CD4-positive, CD25-positive, alpha-beta regulatory T cell (primary cell): ENCODE measurements at regions not wholly inside any gene's neighbourhood (a gene's known extent, or its start where the extent isn't known, plus 50 kb on each side); places are given as distances from the start of the nearest gene placed in this dataset.

Experiments
- ATAC-seq, 2 donors: fragments of 150-1000 bp; cut with Tn5 transposase; one replicate each; pipeline ENCODE4 v1.10.0; 2021; ENCODE audit warnings: low read depth in 2 of 2, moderate number of reproducible peaks in 2 of 2, moderate library complexity in 1 of 2
- DNase-seq, 3 donors: peaks; one replicate each; pipeline versions ENCODE4 v3.0.0 to v3.0.0-alpha.2; 2012 to 2022; ENCODE audit warnings: mixed read lengths in 1 of 3
- H3K27ac ChIP-seq: one replicate; pipeline ENCODE4 v1.7.0; 2013; ENCODE audit warnings: mild to moderate bottlenecking, low read length; ENCODE audit not compliant: insufficient read depth, poor library complexity, severe bottlenecking
- H3K27me3 ChIP-seq: one replicate; pipeline ENCODE4 v1.7.0; 2013; ENCODE audit warnings: low read length; ENCODE audit not compliant: control insufficient read depth, insufficient read depth
- H3K36me3 ChIP-seq: one replicate; pipeline ENCODE4 v1.7.0; 2013; ENCODE audit warnings: mild to moderate bottlenecking, low read length, moderate library complexity; ENCODE audit not compliant: control insufficient read depth, insufficient read depth
- H3K4me1 ChIP-seq: 2 replicates; pipeline ENCODE4 v1.7.0; 2013; ENCODE audit warnings: mild to moderate bottlenecking, low read length; ENCODE audit not compliant: insufficient read depth, control insufficient read depth, poor library complexity, severe bottlenecking
- H3K4me3 ChIP-seq: one replicate; pipeline ENCODE4 v1.7.0; 2013; ENCODE audit warnings: low read depth, mild to moderate bottlenecking, low read length, moderate library complexity
- H3K9me3 ChIP-seq, 2 experiments: 1 replicate in 1 of 2; 2 replicates in 1 of 2; pipeline ENCODE4 v1.7.0; 2013; ENCODE audit warnings: low read length in 2 of 2, mild to moderate bottlenecking in 1 of 2, moderate library complexity in 1 of 2; ENCODE audit not compliant: control insufficient read depth in 2 of 2
- H3K27ac Mint-ChIP-seq, 3 donors: one replicate each; pipeline ENCODE4 v1.8.0; 2020 to 2022; ENCODE audit warnings: mild to moderate bottlenecking in 3 of 3, mixed read lengths in 3 of 3, moderate library complexity in 2 of 3
- H3K27me3 Mint-ChIP-seq: one replicate; pipeline ENCODE4 v1.8.0; 2022; ENCODE audit warnings: mild to moderate bottlenecking, mixed read lengths
- H3K36me3 Mint-ChIP-seq: one replicate; pipeline ENCODE4 v1.8.0; 2020; ENCODE audit warnings: mixed read lengths
- H3K4me1 Mint-ChIP-seq, 4 donors: one replicate each; pipeline ENCODE4 v1.8.0; 2020 to 2022; ENCODE audit warnings: mixed read lengths in 4 of 4, mild to moderate bottlenecking in 1 of 4
- H3K4me3 Mint-ChIP-seq, 4 donors: one replicate each; pipeline ENCODE4 v1.8.0; 2020 to 2022; ENCODE audit warnings: mild to moderate bottlenecking in 4 of 4, mixed read lengths in 4 of 4, moderate library complexity in 3 of 4
- H3K9me3 Mint-ChIP-seq, 7 donors: one replicate each; pipeline ENCODE4 v1.8.0; 2020 to 2022; ENCODE audit warnings: mixed read lengths in 7 of 7, mild to moderate bottlenecking in 3 of 7, moderate library complexity in 2 of 7

DNA sequence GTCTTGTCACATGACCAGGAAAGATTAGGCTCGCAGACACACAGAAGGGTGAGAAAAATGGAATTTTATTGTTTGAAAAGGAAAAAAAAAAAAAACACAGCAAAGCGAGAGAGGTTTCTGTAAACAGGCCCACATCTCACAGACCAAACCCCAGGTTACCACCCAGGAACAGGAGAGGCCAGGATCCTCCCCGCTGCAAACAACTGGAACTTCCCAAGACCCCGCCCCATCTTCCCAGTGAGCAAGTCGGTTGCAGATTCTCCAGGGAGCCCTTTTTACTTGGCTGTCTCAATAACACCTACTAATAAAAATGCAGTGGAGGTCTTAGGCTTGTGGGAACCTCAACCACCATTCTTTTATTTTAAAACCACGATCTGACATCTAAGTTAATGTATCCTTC is 84.7 kb upstream of the ETS2 start:
- no peaks in the 10 kb centered on the region for H3K4me1 ChIP-seq
- peaks cover 6 to 11% of the 10 kb centered on the region in 2 experiments for H3K9me3 ChIP-seq
- no peaks in the 10 kb centered on the region for H3K36me3 ChIP-seq
- no peak for ATAC-seq
- H3K4me3 Mint-ChIP-seq: no peak overlapping the region
- H3K27ac Mint-ChIP-seq: no peak overlapping the region
- no peaks in the 10 kb centered on the region for H3K4me1 Mint-ChIP-seq
- no peak overlapping the region for H3K27ac ChIP-seq
- H3K27me3 Mint-ChIP-seq: peaks cover 16% of the 10 kb centered on the region
- H3K36me3 Mint-ChIP-seq: no peaks in the 10 kb centered on the region
- H3K4me3 ChIP-seq: no peak overlapping the region
- H3K27me3 ChIP-seq: no peaks in the 10 kb centered on the region
- no peak for DNase-seq
- peaks cover 0 to 15% (median 9%) of the 10 kb centered on the region in 7 donors for H3K9me3 Mint-ChIP-seq

- DNase-seq (no peak), ATAC-seq (no peak)
- Histone ChIP-seq H3K4me3 (no peak overlapping the region), H3K27ac (no peak overlapping the region), H3K27me3 (no peaks in the 10 kb centered on the region), H3K36me3 (no peaks in the 10 kb centered on the region), H3K9me3 (peaks cover 7 to 11% of the 10 kb centered on the region in 2 experiments), H3K4me1 (no peaks in the 10 kb centered on the region)
- Mint-ChIP-seq H3K9me3 (peaks cover 0 to 18% (median 10%) of the 10 kb centered on the region in 7 donors), H3K27ac (no peak overlapping the region), H3K4me3 (no peak overlapping the region), H3K27me3 (peaks cover 16% of the 10 kb centered on the region), H3K4me1 (no peaks in the 10 kb centered on the region), H3K36me3 (no peaks in the 10 kb centered on the region)
Observed at GRCh38 chr21:38721958-38722357, 83.8 kb upstream of the ETS2 start.

- no peak for ATAC-seq
- peaks cover 0 to 18% (median 10%) of the 10 kb centered on the region in 7 donors for H3K9me3 Mint-ChIP-seq
- no peak overlapping the region for H3K4me3 ChIP-seq
- H3K4me1 Mint-ChIP-seq: no peaks in the 10 kb centered on the region
- H3K27ac Mint-ChIP-seq: no peak overlapping the region
- no peaks in the 10 kb centered on the region for H3K36me3 Mint-ChIP-seq
- no peaks in the 10 kb centered on the region for H3K4me1 ChIP-seq
- peaks cover 7 to 11% of the 10 kb centered on the region in 2 experiments for H3K9me3 ChIP-seq
- H3K27me3 Mint-ChIP-seq: peaks cover 18% of the 10 kb centered on the region
- H3K4me3 Mint-ChIP-seq: no peak overlapping the region
- no peaks in the 10 kb centered on the region for H3K36me3 ChIP-seq
- no peaks in the 10 kb centered on the region for H3K27me3 ChIP-seq
- DNase-seq: no peak
- no peak overlapping the region for H3K27ac ChIP-seq
Observed at GRCh38 chr21:38725196-38726157, 80.3 kb upstream of the ETS2 start.

GRCh38 chr21:38726482-38726881 is 79.2 kb upstream of the ETS2 start:
- ATAC-seq (no peak), DNase-seq (no peak)
- no peak overlapping the region for H3K27ac ChIP-seq
- Mint-ChIP-seq H3K4me1 (no peaks in the 10 kb centered on the region), H3K9me3 (peaks cover 0 to 18% (median 10%) of the 10 kb centered on the region in 7 donors), H3K27ac (no peak overlapping the region), H3K36me3 (no peaks in the 10 kb centered on the region), H3K4me3 (no peak overlapping the region), H3K27me3 (peaks cover 15% of the 10 kb centered on the region)
- H3K4me3 ChIP-seq: no peak overlapping the region
- no peaks in the 10 kb centered on the region for H3K4me1 ChIP-seq
- H3K27me3 ChIP-seq: no peaks in the 10 kb centered on the region
- no peaks in the 10 kb centered on the region for H3K36me3 ChIP-seq
- peaks cover 7 to 11% of the 10 kb centered on the region in 2 experiments for H3K9me3 ChIP-seq

- Histone ChIP-seq H3K9me3 (peaks cover 7 to 11% of the 10 kb centered on the region in 2 experiments), H3K27ac (no peak overlapping the region), H3K36me3 (no peaks in the 10 kb centered on the region), H3K27me3 (peaks cover 4% of the 10 kb centered on the region), H3K4me1 (peaks cover 5% of the 10 kb centered on the region), H3K4me3 (no peak overlapping the region)
- no peak overlapping the region for H3K4me3 Mint-ChIP-seq
- H3K27me3 Mint-ChIP-seq: peaks cover 14% of the 10 kb centered on the region
- DNase-seq (no peak), ATAC-seq (no peak)
- H3K9me3 Mint-ChIP-seq: peaks cover 0 to 18% (median 6%) of the 10 kb centered on the region in 7 donors
- H3K27ac Mint-ChIP-seq: no peak overlapping the region
- no peaks in the 10 kb centered on the region for H3K36me3 Mint-ChIP-seq
- H3K4me1 Mint-ChIP-seq: peaks cover 0 to 5% (median 4%) of the 10 kb centered on the region in 4 donors
Observed at GRCh38 chr21:38729291-38729690, 76.4 kb upstream of the ETS2 start.

- no peak for ATAC-seq
- H3K4me1 ChIP-seq: peaks cover 6% of the 10 kb centered on the region
- H3K36me3 ChIP-seq: no peaks in the 10 kb centered on the region
- Mint-ChIP-seq H3K27me3 (peaks cover 19% of the 10 kb centered on the region), H3K4me1 (peaks cover 0 to 8% (median 5%) of the 10 kb centered on the region in 4 donors), H3K9me3 (peaks cover 0 to 12% (median 3%) of the 10 kb centered on the region in 7 donors), H3K36me3 (no peaks in the 10 kb centered on the region), H3K27ac (no peak overlapping the region), H3K4me3 (no peak overlapping the region)
- peaks cover 7 to 11% of the 10 kb centered on the region in 2 experiments for H3K9me3 ChIP-seq
- H3K4me3 ChIP-seq: no peak overlapping the region
- peaks cover 8% of the 10 kb centered on the region for H3K27me3 ChIP-seq
- no peak for DNase-seq
- no peak overlapping the region for H3K27ac ChIP-seq
Observed at GRCh38 chr21:38729754-38730379, 75.9 kb upstream of the ETS2 start.

DNA sequence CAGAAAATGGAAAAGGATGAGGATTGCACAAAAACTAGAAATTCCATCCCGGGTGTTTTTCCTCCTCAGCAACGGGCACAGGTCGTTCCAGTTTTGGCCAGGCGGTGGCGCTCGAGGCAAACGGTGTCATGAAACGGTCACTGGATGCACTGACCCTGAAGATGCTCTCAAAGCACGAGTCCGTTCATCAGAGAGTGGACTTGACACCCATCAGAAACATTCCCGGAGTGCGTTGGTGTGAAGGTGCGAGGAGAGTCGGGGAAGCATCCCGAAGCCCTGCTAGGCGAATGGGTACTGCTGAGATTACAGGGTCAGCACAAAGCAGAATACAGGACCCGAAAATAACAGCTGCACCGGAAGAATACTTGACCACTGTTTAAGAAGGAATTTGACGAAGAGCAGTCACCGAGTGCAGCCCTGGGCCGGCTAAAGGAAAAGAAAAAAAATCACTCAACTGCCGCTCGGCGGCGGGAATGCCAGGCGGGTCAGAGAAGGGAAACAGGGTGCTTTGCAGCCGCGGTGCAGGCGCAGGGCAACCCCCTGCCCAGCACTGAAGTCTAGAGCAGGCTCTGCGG is 71.7 kb upstream of the ETS2 start:
- no peak overlapping the region for H3K27ac ChIP-seq
- peaks cover 20% of the 10 kb centered on the region for H3K27me3 ChIP-seq
- peaks cover 6% of the 10 kb centered on the region for H3K4me1 ChIP-seq
- peak overlapping the region; percentile 71 for H3K4me3 ChIP-seq
- peaks cover 0 to 8% (median 5%) of the 10 kb centered on the region in 4 donors for H3K4me1 Mint-ChIP-seq
- H3K27me3 Mint-ChIP-seq: peaks cover 44% of the 10 kb centered on the region
- no peaks in the 10 kb centered on the region for H3K36me3 ChIP-seq
- H3K27ac Mint-ChIP-seq: peak overlapping the region in 1 of 3 donors; percentile 2
- H3K9me3 ChIP-seq: no peaks in the 10 kb centered on the region
- H3K9me3 Mint-ChIP-seq: no peaks in the 10 kb centered on the region
- no peaks in the 10 kb centered on the region for H3K36me3 Mint-ChIP-seq
- H3K4me3 Mint-ChIP-seq: peak overlapping the region in 2 of 4 donors; percentile 74 to 84
- DNase-seq (peak; percentile 42 to 52 (median 49)), ATAC-seq (peak in 1 of 2 donors; percentile 39)
